ENCODE measurements at regions not wholly inside any gene's neighbourhood (a gene's known extent, or its start where the extent isn't known, plus 50 kb on each side); places are given as distances from the start of the nearest gene placed in this dataset.

- no peak for TF ChIP-seq CTCF (IDR thresholded peaks at IDR 0.05; ENCODE audit: control insufficient read depth, extremely low read depth, insufficient read depth)
- DNase-seq (ENCODE audit: low read depth): peak; percentile 46
- no peak overlapping the region for H3K4me3 ChIP-seq (ENCODE audit: low read depth, low read length)
Observed at GRCh38 chr11:97739932-97740800, 1280.6 kb upstream of the CNTN5 start.

GRCh38 chr11:97740801-97741151, 1280.0 kb upstream of the CNTN5 start:
- no peak overlapping the region for H3K4me3 ChIP-seq (ENCODE audit: low read depth, low read length)
- DNase-seq (ENCODE audit: low read depth): no peak
- no peak for TF ChIP-seq CTCF (IDR thresholded peaks at IDR 0.05; ENCODE audit: control insufficient read depth, extremely low read depth, insufficient read depth)

DNA sequence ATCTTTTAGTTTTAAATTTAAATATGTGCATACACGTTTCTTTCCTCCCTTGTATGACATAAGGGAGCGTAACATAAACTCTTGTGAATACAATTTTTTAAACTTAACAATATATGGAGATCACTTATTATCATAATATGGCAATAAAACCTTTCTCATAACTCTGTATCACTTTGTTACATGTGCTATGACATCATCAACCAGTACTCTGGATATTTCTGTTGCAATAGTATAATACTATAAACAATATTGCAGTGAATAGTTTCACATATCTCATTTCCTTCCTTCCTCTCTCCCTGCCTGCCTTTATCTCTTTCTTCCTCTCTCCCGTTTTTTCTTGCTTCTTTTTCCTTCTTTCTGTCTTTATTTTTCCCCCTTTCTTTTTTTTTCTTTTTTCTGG, 1278.0 kb upstream of the CNTN5 start:
- no peak overlapping the region for H3K4me3 ChIP-seq (ENCODE audit: low read depth, low read length)
- no peak for DNase-seq (ENCODE audit: low read depth)
- TF ChIP-seq CTCF (IDR thresholded peaks at IDR 0.05; ENCODE audit: control insufficient read depth, extremely low read depth, insufficient read depth): no peak

DNA sequence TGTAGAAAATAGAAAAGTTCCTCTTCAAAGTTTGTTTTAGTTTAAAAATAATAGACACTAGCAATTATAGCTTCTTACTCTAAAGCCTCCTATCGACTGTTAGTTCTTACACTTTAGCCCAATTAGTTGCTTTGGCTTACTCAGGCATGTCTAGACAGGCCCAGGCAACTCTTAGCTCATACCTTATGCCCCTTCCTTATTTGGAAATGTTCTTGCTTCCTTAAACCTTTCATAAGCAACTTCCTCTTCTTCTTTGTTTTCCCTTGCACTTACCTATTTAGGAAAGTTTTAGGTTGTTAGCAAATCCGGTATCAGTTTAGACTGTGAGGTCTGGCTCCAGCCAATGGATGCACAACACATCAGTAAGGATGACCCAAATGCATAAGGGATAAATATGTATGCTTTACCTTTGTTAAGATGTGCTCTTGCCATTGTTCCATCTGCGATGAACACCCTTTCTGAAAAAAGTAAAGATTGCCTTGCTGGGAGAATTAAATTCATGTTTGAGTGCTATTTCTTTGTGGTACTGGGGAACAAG, 1277.5 kb upstream of the CNTN5 start:
- H3K4me3 ChIP-seq (ENCODE audit: low read depth, low read length): no peak overlapping the region
- DNase-seq (ENCODE audit: low read depth): peak; percentile 21
- no peak for TF ChIP-seq CTCF (IDR thresholded peaks at IDR 0.05; ENCODE audit: control insufficient read depth, extremely low read depth, insufficient read depth)

DNA sequence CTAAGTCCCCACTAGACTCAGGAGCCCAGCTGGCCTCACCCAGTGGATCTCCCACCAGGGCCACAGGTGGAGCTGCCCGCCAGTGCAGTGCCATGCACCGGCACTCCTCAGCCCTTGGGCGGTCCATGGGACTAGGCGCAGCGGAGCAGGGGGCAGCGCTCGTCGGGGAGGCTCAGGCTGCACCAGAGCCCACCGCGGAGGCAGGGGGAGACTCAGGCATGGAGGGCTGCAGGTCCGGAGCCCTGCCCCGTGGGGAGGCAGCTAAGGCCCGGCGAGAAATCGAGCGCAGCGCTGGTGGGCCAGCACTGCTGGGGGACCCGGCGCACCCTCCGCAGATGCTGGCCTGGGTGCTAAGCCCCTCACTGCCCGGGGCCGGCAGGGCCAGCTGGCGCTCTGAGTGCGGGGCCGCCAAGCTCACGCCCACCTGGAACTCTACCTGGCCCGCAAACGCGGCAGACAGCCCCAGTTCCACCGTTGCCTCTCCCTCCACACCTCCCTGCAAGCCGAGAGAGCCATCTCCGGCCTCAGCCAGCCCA, 1275.2 kb upstream of the CNTN5 start:
- no peak for DNase-seq (ENCODE audit: low read depth)
- no peak overlapping the region for H3K4me3 ChIP-seq (ENCODE audit: low read depth, low read length)
- no peak for TF ChIP-seq CTCF (IDR thresholded peaks at IDR 0.05; ENCODE audit: control insufficient read depth, extremely low read depth, insufficient read depth)

GRCh38 chr11:97746818-97747217, 1273.9 kb upstream of the CNTN5 start:
- no peak for DNase-seq (ENCODE audit: low read depth)
- TF ChIP-seq CTCF (IDR thresholded peaks at IDR 0.05; ENCODE audit: control insufficient read depth, extremely low read depth, insufficient read depth): no peak
- H3K4me3 ChIP-seq (ENCODE audit: low read depth, low read length): no peak overlapping the region
